Progenitor cell of endocrine pancreas (in vitro differentiated cells): ENCODE measurements at regions not wholly inside any gene's neighbourhood (a gene's known extent, or its start where the extent isn't known, plus 50 kb on each side); places are given as distances from the start of the nearest gene placed in this dataset.

ENCODE experiments used
- DNase-seq: peaks from one replicate; pipeline ENCODE4 v3.0.0; 2021; ENCODE audit warnings: low spot score; ENCODE audit not compliant: unreplicated experiment
- H3K27ac Mint-ChIP-seq: 2 replicates; pipeline ENCODE4 v1.8.0; 2021; ENCODE audit warnings: mild to moderate bottlenecking, moderate library complexity, mixed read lengths
- H3K27me3 Mint-ChIP-seq: 2 replicates; pipeline ENCODE4 v1.8.0; 2021; ENCODE audit warnings: mixed read lengths
- H3K36me3 Mint-ChIP-seq: 2 replicates; pipeline ENCODE4 v1.8.0; 2022; ENCODE audit warnings: mixed read lengths; ENCODE audit not compliant: insufficient read depth
- H3K4me1 Mint-ChIP-seq: 2 replicates; pipeline ENCODE4 v1.8.0; 2021; ENCODE audit warnings: low read depth, mixed read lengths
- H3K4me3 Mint-ChIP-seq: 2 replicates; pipeline ENCODE4 v1.8.0; 2021; ENCODE audit warnings: low read depth, mild to moderate bottlenecking, moderate library complexity, mixed read lengths
- H3K9me3 Mint-ChIP-seq: 2 replicates; pipeline ENCODE4 v1.8.0; 2021; ENCODE audit warnings: low read depth, mixed read lengths
- CTCF ChIP-seq: fragments of 200-600 bp; sonication (generic); IDR thresholded peaks from one replicate; pipeline ENCODE4 v1.5.0; 2021; ENCODE audit warnings: antibody characterized with exemption, mild to moderate bottlenecking; ENCODE audit not compliant: unreplicated experiment

- H3K4me1 Mint-ChIP-seq, result peaks cover 9% of the 10 kb centered on the region
- no peaks in the 10 kb centered on the region for H3K9me3 Mint-ChIP-seq
- TF ChIP-seq CTCF, result peak; percentile 32
- no peaks in the 10 kb centered on the region for H3K36me3 Mint-ChIP-seq
- DNase-seq, result no peak
- no peak overlapping the region for H3K27ac Mint-ChIP-seq
- H3K27me3 Mint-ChIP-seq, result peaks cover 76% of the 10 kb centered on the region
- no peak overlapping the region for H3K4me3 Mint-ChIP-seq
These were observed 263.9 kb downstream of the FIGN start for GRCh38 chr2:163471947-163472346.

GRCh38 chr2:163469561-163469962, 266.2 kb downstream of the FIGN start:
- H3K27me3 Mint-ChIP-seq, result peaks cover 68% of the 10 kb centered on the region
- H3K27ac Mint-ChIP-seq, result no peak overlapping the region
- TF ChIP-seq CTCF, result no peak
- DNase-seq, result no peak
- H3K36me3 Mint-ChIP-seq, result no peaks in the 10 kb centered on the region
- H3K4me3 Mint-ChIP-seq, result no peak overlapping the region
- peaks cover 4% of the 10 kb centered on the region for H3K4me1 Mint-ChIP-seq
- H3K9me3 Mint-ChIP-seq, result no peaks in the 10 kb centered on the region

GRCh38 chr2:163467251-163467630, 268.6 kb downstream of the FIGN start:
- Mint-ChIP-seq H3K27me3 (peaks cover 66% of the 10 kb centered on the region), H3K36me3 (no peaks in the 10 kb centered on the region), H3K9me3 (no peaks in the 10 kb centered on the region), H3K27ac (no peak overlapping the region), H3K4me3 (no peak overlapping the region), H3K4me1 (no peaks in the 10 kb centered on the region)
- no peak for TF ChIP-seq CTCF
- DNase-seq, result no peak

GRCh38 chr2:163466331-163467250, 269.2 kb downstream of the FIGN start:
- Mint-ChIP-seq H3K27ac (no peak overlapping the region), H3K4me3 (no peak overlapping the region), H3K4me1 (no peaks in the 10 kb centered on the region), H3K36me3 (no peaks in the 10 kb centered on the region), H3K27me3 (peaks cover 61% of the 10 kb centered on the region), H3K9me3 (no peaks in the 10 kb centered on the region)
- TF ChIP-seq CTCF, result no peak
- DNase-seq, result no peak

GRCh38 chr2:163465440-163465839, 270.4 kb downstream of the FIGN start:
- Mint-ChIP-seq H3K4me1 (no peaks in the 10 kb centered on the region), H3K27me3 (peaks cover 50% of the 10 kb centered on the region), H3K4me3 (no peak overlapping the region), H3K27ac (no peak overlapping the region), H3K36me3 (no peaks in the 10 kb centered on the region), H3K9me3 (no peaks in the 10 kb centered on the region)
- no peak for DNase-seq
- no peak for TF ChIP-seq CTCF
